Astrocyte of the spinal cord (primary cell): ENCODE measurements at regions not wholly inside any gene's neighbourhood (a gene's known extent, or its start where the extent isn't known, plus 50 kb on each side); places are given as distances from the start of the nearest gene placed in this dataset.

Experiments used
- DNase-seq: peaks from one replicate; pipeline ENCODE4 v3.0.0; 2011; ENCODE audit warnings: low read depth, low spot score
- H3K4me3 ChIP-seq: 2 replicates; pipeline ENCODE4 v1.5.1; 2011; ENCODE audit warnings: low read depth, mild to moderate bottlenecking, low read length, moderate library complexity
- in situ Hi-C: cut with HindIII; loops from 2 replicates; pipeline ENCODE4 v1.10.0; 2017; ENCODE audit warnings: low sequenced_read_pairs
- TF ChIP-seq, protein P1 (sequence below): IDR thresholded peaks from 2 replicates; pipeline ENCODE4 v1.5.1; 2012; ENCODE audit warnings: low read depth, mild to moderate bottlenecking, low read length, inconsistent platforms

DNA sequence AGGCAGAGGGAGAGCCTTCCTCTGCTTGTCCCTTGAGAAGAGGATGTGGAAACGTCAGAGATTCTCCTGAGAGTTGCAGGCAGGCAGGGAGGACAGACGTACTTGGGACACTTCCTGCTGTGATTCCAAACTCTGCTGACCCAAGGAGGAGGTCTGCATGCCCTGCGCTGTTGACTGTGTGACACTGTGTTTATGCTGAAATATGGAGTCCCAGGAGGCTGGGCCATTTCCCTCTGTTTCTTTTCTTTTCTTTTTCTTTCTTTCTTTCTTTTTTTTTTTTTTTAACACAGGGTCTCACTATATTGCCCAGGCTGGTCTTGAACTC, 63.5 kb upstream of the BHLHE23 start:
- no peak for DNase-seq
- H3K4me3 ChIP-seq: no peak overlapping the region
- in situ Hi-C loops: no loop called here
- TF ChIP-seq, protein P1, sequence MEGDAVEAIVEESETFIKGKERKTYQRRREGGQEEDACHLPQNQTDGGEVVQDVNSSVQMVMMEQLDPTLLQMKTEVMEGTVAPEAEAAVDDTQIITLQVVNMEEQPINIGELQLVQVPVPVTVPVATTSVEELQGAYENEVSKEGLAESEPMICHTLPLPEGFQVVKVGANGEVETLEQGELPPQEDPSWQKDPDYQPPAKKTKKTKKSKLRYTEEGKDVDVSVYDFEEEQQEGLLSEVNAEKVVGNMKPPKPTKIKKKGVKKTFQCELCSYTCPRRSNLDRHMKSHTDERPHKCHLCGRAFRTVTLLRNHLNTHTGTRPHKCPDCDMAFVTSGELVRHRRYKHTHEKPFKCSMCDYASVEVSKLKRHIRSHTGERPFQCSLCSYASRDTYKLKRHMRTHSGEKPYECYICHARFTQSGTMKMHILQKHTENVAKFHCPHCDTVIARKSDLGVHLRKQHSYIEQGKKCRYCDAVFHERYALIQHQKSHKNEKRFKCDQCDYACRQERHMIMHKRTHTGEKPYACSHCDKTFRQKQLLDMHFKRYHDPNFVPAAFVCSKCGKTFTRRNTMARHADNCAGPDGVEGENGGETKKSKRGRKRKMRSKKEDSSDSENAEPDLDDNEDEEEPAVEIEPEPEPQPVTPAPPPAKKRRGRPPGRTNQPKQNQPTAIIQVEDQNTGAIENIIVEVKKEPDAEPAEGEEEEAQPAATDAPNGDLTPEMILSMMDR: no peak

DNA sequence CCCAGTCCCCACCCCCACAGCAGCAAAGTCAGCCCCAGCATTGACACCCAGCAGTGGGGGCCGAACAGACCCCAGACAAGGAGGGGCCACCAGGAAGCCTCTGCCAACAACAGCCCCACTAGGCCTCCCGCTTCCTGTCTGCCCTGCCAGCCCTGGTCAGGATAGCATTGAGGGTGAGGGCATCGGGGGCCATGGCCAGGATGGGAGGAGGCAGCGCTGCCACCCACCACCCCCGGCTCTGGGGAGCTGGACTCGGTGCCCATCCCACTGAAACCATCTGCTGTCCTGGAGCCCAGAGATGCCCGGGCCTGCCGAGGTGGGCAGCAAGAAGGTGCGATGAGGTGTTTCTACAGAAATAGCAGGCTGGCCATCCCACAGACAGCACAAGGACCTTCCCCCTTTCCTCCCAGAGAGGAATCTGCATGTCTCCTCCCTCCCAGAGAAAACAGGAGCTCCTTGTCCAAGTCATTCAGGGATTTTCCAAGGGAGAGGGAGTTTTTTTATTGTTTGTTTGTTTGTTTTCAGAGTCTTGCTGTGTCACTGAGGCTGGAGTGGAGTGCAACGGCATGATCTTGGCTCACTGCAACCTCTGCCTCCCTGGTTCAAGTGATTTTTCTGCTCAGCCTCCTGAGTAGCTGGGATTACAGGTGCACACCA, 62.1 kb upstream of the BHLHE23 start:
- in situ Hi-C loops: no loop called here
- H3K4me3 ChIP-seq: no peak overlapping the region
- TF ChIP-seq, protein P1: no peak
- DNase-seq: no peak

DNA sequence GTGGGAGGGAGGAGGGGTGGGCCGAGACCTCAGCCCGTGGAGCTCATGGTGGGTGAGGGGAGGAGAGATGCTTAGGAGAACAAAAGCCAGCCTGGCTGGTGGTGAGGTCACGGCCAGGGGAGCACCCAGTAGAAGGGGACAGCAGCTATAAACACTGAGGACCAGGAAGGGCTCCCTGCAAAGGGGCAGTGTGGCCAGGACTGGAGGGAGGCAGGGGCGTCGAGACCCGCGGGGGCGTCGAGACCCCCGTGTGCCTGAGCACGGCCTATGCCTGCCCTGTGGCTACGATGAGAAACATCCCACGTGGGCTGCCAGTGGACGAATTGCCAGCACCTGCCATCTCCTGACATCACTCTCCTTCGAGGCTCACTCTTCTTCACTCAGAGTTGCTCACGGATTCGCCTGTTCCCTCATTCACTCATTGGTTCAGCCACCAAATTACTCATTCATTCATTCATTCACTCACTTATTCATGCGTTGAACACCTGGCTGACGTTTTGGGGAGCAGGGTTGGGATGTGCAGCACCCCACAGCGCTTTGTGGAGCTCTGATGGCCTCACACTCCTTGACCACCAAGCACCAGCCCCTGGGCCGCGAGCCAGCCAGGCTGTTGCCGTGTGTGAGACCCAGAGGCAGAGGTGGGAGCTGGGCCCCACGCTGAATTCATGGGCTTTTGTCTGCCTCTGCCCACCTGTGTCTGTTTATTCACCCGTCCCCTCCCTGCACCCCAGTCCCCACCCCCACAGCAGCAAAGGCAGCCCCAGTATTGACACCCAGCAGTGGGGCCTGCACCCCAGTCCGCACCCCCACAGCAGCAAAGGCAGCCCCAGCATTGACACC, 61.2 kb upstream of the BHLHE23 start:
- H3K4me3 ChIP-seq: no peak overlapping the region
- in situ Hi-C loops: no loop called here
- TF ChIP-seq, protein P1: no peak
- DNase-seq: no peak

DNA sequence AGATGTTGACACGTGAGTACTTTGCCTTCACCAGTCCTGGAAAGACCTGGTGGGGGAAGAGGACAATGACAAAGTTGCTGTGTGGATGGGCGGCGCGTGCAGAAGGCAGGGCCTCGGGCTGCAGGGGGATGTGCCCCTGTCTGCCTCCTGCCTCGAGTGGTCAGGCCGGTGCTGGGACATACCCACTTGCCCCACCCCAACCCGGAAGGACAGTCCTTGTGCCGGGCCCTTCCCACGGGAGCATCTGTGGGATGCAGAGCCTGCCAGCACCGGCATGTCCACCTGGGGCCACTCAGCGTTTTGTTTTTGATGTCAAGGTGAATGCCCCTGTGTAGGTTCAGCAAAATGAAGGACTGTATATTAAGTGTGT, 60.5 kb upstream of the BHLHE23 start:
- no peak overlapping the region for H3K4me3 ChIP-seq
- TF ChIP-seq, protein P1: no peak
- in situ Hi-C loops: no loop called here
- DNase-seq: no peak

DNA sequence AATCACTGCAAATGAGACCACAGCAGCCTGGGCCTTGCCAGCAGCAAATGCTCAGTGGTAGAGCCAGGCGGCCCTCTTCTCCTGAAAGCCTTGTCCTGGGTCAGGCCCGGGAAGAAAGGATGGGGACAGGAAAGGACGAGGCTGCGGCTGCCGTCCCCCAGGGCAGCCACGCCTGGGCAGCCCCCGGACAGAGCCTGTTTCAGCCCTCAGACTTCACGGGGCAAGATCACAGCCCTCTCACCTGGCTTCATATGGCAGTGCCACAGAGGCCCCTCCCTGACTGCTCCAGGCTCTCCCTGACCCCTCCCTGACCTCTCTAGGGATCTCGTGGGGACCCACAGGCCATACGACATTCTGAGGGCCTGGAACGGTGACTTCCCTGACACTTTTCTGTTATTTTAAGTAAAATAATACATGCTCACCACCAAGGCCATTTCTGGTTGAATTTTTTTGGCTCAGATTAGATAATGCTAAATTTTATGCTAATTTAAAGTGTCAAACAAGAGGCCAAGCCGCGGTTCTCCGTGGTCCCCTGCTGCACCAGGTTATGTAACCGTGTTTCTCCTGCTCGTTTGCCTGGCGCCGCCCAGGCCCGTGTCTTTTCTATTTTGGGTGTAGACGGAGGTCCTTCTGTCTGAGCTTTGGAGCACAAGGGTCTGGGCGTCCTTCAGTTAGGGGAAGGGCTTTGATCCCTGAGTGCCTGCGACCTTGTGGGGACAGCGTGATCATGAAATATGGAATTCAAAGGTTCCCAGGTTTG, 59.9 kb upstream of the BHLHE23 start:
- in situ Hi-C loops: no loop called here
- no peak overlapping the region for H3K4me3 ChIP-seq
- DNase-seq: no peak
- TF ChIP-seq, protein P1: no peak

DNA sequence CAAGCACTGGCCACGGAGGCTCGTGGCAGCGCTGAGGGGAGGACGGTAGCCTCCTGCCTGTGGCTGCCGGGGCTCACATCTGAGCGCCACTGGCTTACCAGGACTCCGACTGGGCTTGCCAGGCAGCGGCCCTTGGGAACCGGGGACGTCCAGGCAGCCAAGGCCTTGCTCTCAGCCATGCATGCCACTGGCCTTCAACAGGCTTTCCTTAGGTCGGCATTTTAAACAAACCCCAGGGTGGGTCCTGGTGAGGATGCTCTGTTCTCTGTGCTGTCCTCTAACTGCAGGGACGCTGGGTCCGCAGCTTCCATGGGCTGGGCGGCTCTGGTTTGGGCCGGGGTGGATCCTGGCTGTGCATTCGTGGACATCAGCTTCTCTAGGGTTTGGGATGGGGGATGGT, 59.1 kb upstream of the BHLHE23 start:
- no peak overlapping the region for H3K4me3 ChIP-seq
- TF ChIP-seq, protein P1: no peak
- in situ Hi-C loops: no loop called here
- no peak for DNase-seq
